GM10266 (cell line): ENCODE measurements at regions not wholly inside any gene's neighbourhood (a gene's known extent, or its start where the extent isn't known, plus 50 kb on each side); places are given as distances from the start of the nearest gene placed in this dataset.

Source experiments
- DNase-seq: peaks from one replicate; pipeline ENCODE4 v3.0.0; 2012; ENCODE audit errors: extremely low spot score
- CTCF ChIP-seq: IDR thresholded peaks from 2 replicates; pipeline ENCODE4 v1.5.1; 2012; ENCODE audit warnings: mild to moderate bottlenecking, low read depth; ENCODE audit not compliant: control insufficient read depth, insufficient read depth; ENCODE audit errors: missing control alignments

- TF ChIP-seq CTCF: no peak
- DNase-seq: no peak
Observed at GRCh38 chr10:35844686-35845085, 202.6 kb upstream of the FZD8 start.

GRCh38 chr10:35843524-35844181 is 201.6 kb upstream of the FZD8 start:
- no peak for DNase-seq

GRCh38 chr10:35838054-35838453 is 196.0 kb upstream of the FZD8 start:
- DNase-seq: no peak
- TF ChIP-seq CTCF: no peak

More at GRCh38 chr10:35843524-35844181, 201.6 kb upstream of the FZD8 start:
- TF ChIP-seq CTCF: no peak

GRCh38 chr10:35835545-35835944 is 193.4 kb upstream of the FZD8 start:
- no peak for DNase-seq
- no peak for TF ChIP-seq CTCF

GRCh38 chr10:35834877-35835494 is 192.9 kb upstream of the FZD8 start:
- DNase-seq: no peak
- no peak for TF ChIP-seq CTCF

- no peak for DNase-seq
- TF ChIP-seq CTCF: no peak
Observed at GRCh38 chr10:35827783-35828182, 185.7 kb upstream of the FZD8 start.

GRCh38 chr10:35824704-35825103 is 182.6 kb upstream of the FZD8 start:
- no peak for TF ChIP-seq CTCF
- no peak for DNase-seq
